Breast epithelium (tissue), 3 donors: ENCODE measurements at regions not wholly inside any gene's neighbourhood (a gene's known extent, or its start where the extent isn't known, plus 50 kb on each side); places are given as distances from the start of the nearest gene placed in this dataset.

Experiments used
- POLR2A ChIP-seq: fragments of 450-650 bp; IDR thresholded peaks from one replicate; pipeline ENCODE4 v1.6.1; 2016; ENCODE audit warnings: antibody characterized with exemption, mild to moderate bottlenecking, moderate library complexity
- POLR2AphosphoS5 ChIP-seq, 3 donors: sonication (generic); formaldehyde crosslinking; IDR thresholded peaks; one replicate each; pipeline ENCODE4 v1.6.1; 2017; ENCODE audit warnings: antibody characterized with exemption in 3 of 3

DNA sequence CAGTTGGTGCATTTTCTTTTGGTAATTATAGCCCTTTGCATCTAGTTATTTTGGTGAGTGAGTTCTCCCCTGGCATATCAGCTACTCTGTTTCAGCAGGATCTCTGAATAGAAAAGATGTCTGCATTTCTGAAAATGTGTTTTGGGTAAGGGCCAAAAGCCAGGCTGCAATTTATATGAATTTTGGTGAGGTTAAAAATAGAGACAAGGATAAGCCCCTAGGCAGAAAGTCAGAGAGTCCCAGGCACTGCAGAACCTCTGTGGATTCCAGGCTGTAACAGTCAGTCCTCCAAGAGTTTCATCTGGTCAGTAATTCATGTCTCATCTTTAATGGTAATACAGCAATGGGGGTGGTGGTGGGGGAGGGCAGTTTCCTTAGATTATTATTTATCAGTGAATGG lies 53.0 kb downstream of the HDGFL1 start:
- TF ChIP-seq POLR2A (no peak), POLR2AphosphoS5 (IDR thresholded peaks at IDR 0.05) (no peak)
